GM12878 (cell line): ENCODE measurements at regions not wholly inside any gene's neighbourhood (a gene's known extent, or its start where the extent isn't known, plus 50 kb on each side); places are given as distances from the start of the nearest gene placed in this dataset.

Source experiments
- ATAC-seq: fragments of 200-7000 bp; cut with Tn5 transposase; 3 replicates; pipeline ENCODE4 v1.9.1; 2020; ENCODE audit warnings: mild to moderate bottlenecking, moderate library complexity
- BruUV-seq: library from RNA; stranded (reverse); fragments of 400-500 nt; replicated peaks from 2 replicates; lab custom pipeline; 2021; lab: Mats Ljungman, UMichigan
- CTCF ChIA-PET: fragments of 300-600 bp; sonication (Branson Sonifier 250); formaldehyde crosslinking; extraction: SDS; loops from one replicate; lab custom pipeline; 2021; ENCODE audit warnings: inconsistent platforms; lab: Yijun Ruan, JAX
- POLR2A ChIA-PET: fragments of 350-600 bp; formaldehyde crosslinking; extraction: SDS; loops from one replicate; lab custom pipeline; 2021; ENCODE audit warnings: inconsistent platforms; lab: Charles Lee
- RAD21 ChIA-PET: fragments of 300-600 bp; sonication (Branson Sonifier 250); formaldehyde crosslinking; loops from one replicate; lab custom pipeline; 2023; ENCODE audit warnings: antibody characterized with exemption; ENCODE audit not compliant: unreplicated experiment; lab: Charles Lee
- SMC1A ChIA-PET: fragments of 300-600 bp; sonication (Branson Sonifier 250); formaldehyde crosslinking; loops from one replicate; lab custom pipeline; 2023; ENCODE audit not compliant: unreplicated experiment, uncharacterized antibody; lab: Charles Lee
- DNase-seq: peaks from one replicate; pipeline ENCODE4 v3.0.0-alpha.2; 2011; ENCODE audit warnings: low read depth, low spot score
- FAIRE-seq: peaks from 3 replicates; lab custom pipeline; 2011; peaks lifted over from hg19 to GRCh38; lab: Jason Lieb, UNC
- H2AFZ ChIP-seq: 2 replicates; pipeline ENCODE4 v1.6.0; 2011; ENCODE audit warnings: low read depth, low read length, control low read depth; ENCODE audit not compliant: control insufficient read depth
- H3K27ac ChIP-seq: 2 replicates; pipeline ENCODE4 v1.5.1; 2011; ENCODE audit warnings: control low read depth; ENCODE audit not compliant: control insufficient read depth, insufficient read depth
- H3K27me3 ChIP-seq, 2 experiments: replicated peaks in 1 of 2; 2 replicates each; pipeline versions ENCODE4 v1.6.0 to v1.6.1; 2011; ENCODE audit warnings: low read length in 1 of 2; ENCODE audit not compliant: control insufficient read depth in 2 of 2, insufficient read depth in 2 of 2
- H3K36me3 ChIP-seq, 2 experiments: 2 replicates each; pipeline ENCODE4 v1.5.1; 2011; ENCODE audit warnings: low read length in 1 of 2; ENCODE audit not compliant: control insufficient read depth in 2 of 2, insufficient read depth in 2 of 2
- H3K4me1 ChIP-seq: 2 replicates; pipeline ENCODE4 v1.6.1; 2011; ENCODE audit warnings: mild to moderate bottlenecking, low read length, moderate library complexity, mixed read lengths; ENCODE audit not compliant: control insufficient read depth, insufficient read depth
- H3K4me2 ChIP-seq: 2 replicates; pipeline ENCODE4 v1.6.0; 2011; ENCODE audit warnings: control low read depth; ENCODE audit not compliant: control insufficient read depth, insufficient read depth
- H3K4me3 ChIP-seq: fragments of 200-600 bp; sonication (generic); 2 replicates; pipeline ENCODE4 v1.5.1; 2016
- H3K79me2 ChIP-seq: 2 replicates; pipeline ENCODE4 v1.6.0; 2011; ENCODE audit warnings: low read length; ENCODE audit not compliant: control insufficient read depth, insufficient read depth
- H3K9ac ChIP-seq: 2 replicates; pipeline ENCODE4 v1.8.0; 2011; ENCODE audit warnings: low read length, control low read depth, mixed read lengths; ENCODE audit not compliant: control insufficient read depth, insufficient read depth
- H3K9me3 ChIP-seq: replicated peaks from 3 replicates; pipeline ENCODE4 v1.5.1; 2011; ENCODE audit warnings: mild to moderate bottlenecking, low read length; ENCODE audit not compliant: control insufficient read depth, insufficient read depth
- H4K20me1 ChIP-seq: 2 replicates; pipeline ENCODE4 v1.6.0; 2011; ENCODE audit not compliant: control insufficient read depth, insufficient read depth
- ATF2 ChIP-seq: IDR thresholded peaks from 2 replicates; pipeline ENCODE4 v1.6.1; 2012; ENCODE audit warnings: low read length, inconsistent platforms
- BHLHE40 ChIP-seq, 2 experiments: fragments of 450-650 bp in 1 of 2; IDR thresholded peaks; 2 replicates each; pipeline ENCODE4 v1.6.1; 2011 to 2017; ENCODE audit warnings: low read depth in 2 of 2, borderline replicate concordance in 1 of 2, improper control_type of control experiment in 1 of 2, low read length in 1 of 2, mild to moderate bottlenecking in 1 of 2
- E4F1 ChIP-seq: fragments of 450-650 bp; IDR thresholded peaks from 2 replicates; pipeline ENCODE4 v1.6.1; 2018; ENCODE audit warnings: borderline replicate concordance, mild to moderate bottlenecking; ENCODE audit not compliant: partially characterized antibody
- POLR2A ChIP-seq: IDR thresholded peaks from 2 replicates; pipeline ENCODE4 v1.6.1; 2011; ENCODE audit warnings: low read depth, mild to moderate bottlenecking, low read length
- SIN3A ChIP-seq: IDR thresholded peaks from 2 replicates; pipeline ENCODE4 v1.6.1; 2012; ENCODE audit warnings: low read depth, low read length, improper control_type of control experiment
- SKIL ChIP-seq: fragments of 450-650 bp; IDR thresholded peaks from 2 replicates; pipeline ENCODE4 v1.6.1; 2017; ENCODE audit warnings: mild to moderate bottlenecking, low read depth, inconsistent platforms; ENCODE audit not compliant: poor library complexity, severe bottlenecking
- STAT1 ChIP-seq: fragments of 450-650 bp; conservative IDR thresholded peaks from 2 replicates; pipeline ENCODE4 v1.6.1; 2014; ENCODE audit warnings: antibody characterized with exemption, mild to moderate bottlenecking
- ZNF592 ChIP-seq: fragments of 450-650 bp; IDR thresholded peaks from 2 replicates; pipeline ENCODE4 v1.6.1; 2017; ENCODE audit warnings: mild to moderate bottlenecking, moderate library complexity
- WGBS: methylation state at CpG from one replicate; pipeline ENCODE4 v1.1.6; 2016; ENCODE audit warnings: low lambda C conversion rate; ENCODE audit not compliant: insufficient replicate concordance, insufficient coverage; ENCODE audit errors: missing lambda C conversion rate; 5-methylcytosine and 5-hydroxymethylcytosine counted together
- in situ Hi-C: fragments of 300-500 bp; cut with MboI; formaldehyde crosslinking; loops from 9 replicates; pipeline ENCODE4 v1.14.3; 2018; ENCODE audit warnings: mixed read lengths
- intact Hi-C: fragments of 100-400 bp; cut with micrococcal nuclease; formaldehyde crosslinking; loops from one replicate; pipeline ENCODE4 v1.14.2; 2022; ENCODE audit not compliant: unreplicated experiment

- no peak for DNase-seq
- TF ChIP-seq POLR2A = no peak
- TF ChIP-seq ATF2 = no peak
- no peak for TF ChIP-seq SKIL
- TF ChIP-seq, all 136 proteins: peak for 0
- ChIA-PET POLR2A (no interaction called here), RAD21 (no interaction called here), SMC1A (interaction anchor here (0.6 kb wide), 2 partner anchors 23 to 34 kb away, joined by 3 read pairs; no protein-coding TSS in a partner anchor), CTCF (no interaction called here)
- no peaks in the 10 kb centered on the region for H3K79me2 ChIP-seq
- no peak for ATAC-seq
- intact Hi-C loops = no loop called here
- no peaks in the 10 kb centered on the region for H3K36me3 ChIP-seq
- H3K9me3 ChIP-seq = no peaks in the 10 kb centered on the region
- in situ Hi-C loops = no loop called here
- no peak overlapping the region for H3K4me3 ChIP-seq
- no peak for FAIRE-seq
- BruUV-seq = no TSS peak
- no peaks in the 10 kb centered on the region for H4K20me1 ChIP-seq
- H3K4me2 ChIP-seq = no peak overlapping the region
- no peak overlapping the region for H3K27ac ChIP-seq
- no peaks in the 10 kb centered on the region for H3K4me1 ChIP-seq
- no peak overlapping the region for H2AFZ ChIP-seq
- no peaks in the 10 kb centered on the region; a peak in 2 of 4 replicates for H3K27me3 ChIP-seq
- H3K9ac ChIP-seq = no peak overlapping the region
Measured at GRCh38 chr15:81516012-81516411, 142.0 kb upstream of the TMC3 start.

- RAD21 ChIA-PET = no interaction called here
Measured at GRCh38 chr15:81514725-81515124, 140.7 kb upstream of the TMC3 start.

More at GRCh38 chr15:81514725-81515124, 140.7 kb upstream of the TMC3 start:
- Histone ChIP-seq H3K27me3 (no peaks in the 10 kb centered on the region; a peak in 2 of 4 replicates), H3K79me2 (no peaks in the 10 kb centered on the region), H3K4me2 (no peak overlapping the region), H3K4me1 (no peaks in the 10 kb centered on the region), H2AFZ (no peak overlapping the region), H4K20me1 (no peaks in the 10 kb centered on the region), H3K27ac (no peak overlapping the region), H3K9ac (no peak overlapping the region), H3K4me3 (no peak overlapping the region), H3K9me3 (no peaks in the 10 kb centered on the region), H3K36me3 (no peaks in the 10 kb centered on the region)
- BruUV-seq = no TSS peak
- CTCF ChIA-PET = no interaction called here
- no peak for FAIRE-seq
- ATAC-seq = no peak
- WGBS = 0% methylated on average over 1 of the region's 1 CpG
- TF ChIP-seq ZNF592 (no peak), BHLHE40 (IDR thresholded peaks at IDR 0.05; ENCODE audit: borderline replicate concordance in 1 of 2, low read depth in 2 of 2, low read length in 1 of 2) (no peak), E4F1 (no peak), STAT1 (no peak), SIN3A (no peak)
- in situ Hi-C loops = no loop called here
- intact Hi-C loops = no loop called here
- POLR2A ChIA-PET = no interaction called here
- SMC1A ChIA-PET = no interaction called here
- no peak for DNase-seq
